Activated CD8-positive, alpha-beta T cell treated with anti-CD3 and anti-CD28 coated beads for 36 hours (primary cell): ENCODE measurements at regions not wholly inside any gene's neighbourhood (a gene's known extent, or its start where the extent isn't known, plus 50 kb on each side); places are given as distances from the start of the nearest gene placed in this dataset.

Experiments
- ATAC-seq: fragments of 200-7000 bp; cut with Tn5 transposase; one replicate; pipeline ENCODE4 v1.10.0; 2021; ENCODE audit warnings: mild to moderate bottlenecking, moderate library complexity
- CTCF ChIA-PET: fragments of 350-600 bp; sonication (Branson Sonifier 250); formaldehyde crosslinking; loops from one replicate; lab custom pipeline; 2021; ENCODE audit warnings: antibody characterized with exemption; lab: Charles Lee
- POLR2A ChIA-PET: fragments of 350-600 bp; sonication (Branson Sonifier 250); formaldehyde crosslinking; loops from one replicate; lab custom pipeline; 2021; ENCODE audit warnings: antibody characterized with exemption; lab: Charles Lee
- DNase-seq: peaks from one replicate; pipeline ENCODE4 v3.0.0-alpha.2; 2020
- H3K27ac Mint-ChIP-seq: one replicate; pipeline ENCODE4 v1.8.0; 2021; ENCODE audit warnings: mild to moderate bottlenecking, mixed read lengths
- H3K27me3 Mint-ChIP-seq: one replicate; pipeline ENCODE4 v1.8.0; 2021; ENCODE audit warnings: mixed read lengths
- H3K36me3 Mint-ChIP-seq: one replicate; pipeline ENCODE4 v1.8.0; 2021; ENCODE audit warnings: low read depth, mixed read lengths
- H3K4me1 Mint-ChIP-seq: one replicate; pipeline ENCODE4 v1.8.0; 2021; ENCODE audit warnings: low read depth, mixed read lengths
- H3K4me3 Mint-ChIP-seq: one replicate; pipeline ENCODE4 v1.8.0; 2021; ENCODE audit warnings: mild to moderate bottlenecking, moderate library complexity, mixed read lengths
- H3K9me3 Mint-ChIP-seq: one replicate; pipeline ENCODE4 v1.8.0; 2021; ENCODE audit warnings: mixed read lengths
- intact Hi-C: fragments of 100-400 bp; cut with micrococcal nuclease; formaldehyde crosslinking; loops from one replicate; pipeline ENCODE4 v1.10.0; 2022
- TF ChIP-seq, protein P1 (sequence below): fragments of 200-600 bp; IDR thresholded peaks from one replicate; pipeline ENCODE4 v1.8.0; 2022; ENCODE audit warnings: antibody characterized with exemption, mild to moderate bottlenecking

DNA sequence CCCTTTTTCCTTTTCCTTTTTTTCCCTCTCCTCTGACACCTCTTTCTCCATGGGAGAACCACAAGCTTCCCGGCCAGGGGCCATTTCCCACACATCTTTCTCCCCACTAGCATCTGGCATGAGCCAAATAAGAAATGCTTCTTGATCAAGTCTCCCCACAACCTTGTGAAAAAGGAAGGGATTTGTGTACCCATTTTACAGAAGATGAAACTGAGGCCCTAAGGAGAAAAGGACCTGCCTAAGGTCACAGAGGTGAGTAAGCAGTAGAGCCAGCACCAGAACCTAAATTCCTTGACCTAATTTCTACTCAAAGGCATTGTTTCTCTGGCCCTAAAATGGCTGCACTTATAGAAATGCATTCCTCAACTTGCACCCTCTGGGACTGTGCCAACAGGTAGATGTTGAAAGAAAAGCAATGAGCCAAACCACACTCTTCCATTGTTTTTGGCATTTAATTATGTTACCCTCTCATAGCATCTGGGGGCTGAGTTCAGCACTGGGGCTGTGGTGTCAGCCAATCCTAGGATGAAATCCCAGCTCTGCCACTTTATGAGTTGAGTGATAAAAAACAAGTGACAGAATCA is 81.7 kb upstream of the TLE3 start:
- no peaks in the 10 kb centered on the region for H3K36me3 Mint-ChIP-seq
- no peak for DNase-seq
- H3K4me1 Mint-ChIP-seq = peaks cover 3% of the 10 kb centered on the region
- ChIA-PET POLR2A (no interaction called here), CTCF (no interaction called here)
- no peak for ATAC-seq
- peaks cover 4% of the 10 kb centered on the region for H3K27me3 Mint-ChIP-seq
- no peaks in the 10 kb centered on the region for H3K9me3 Mint-ChIP-seq
- no peak overlapping the region for H3K4me3 Mint-ChIP-seq
- TF ChIP-seq, protein P1, sequence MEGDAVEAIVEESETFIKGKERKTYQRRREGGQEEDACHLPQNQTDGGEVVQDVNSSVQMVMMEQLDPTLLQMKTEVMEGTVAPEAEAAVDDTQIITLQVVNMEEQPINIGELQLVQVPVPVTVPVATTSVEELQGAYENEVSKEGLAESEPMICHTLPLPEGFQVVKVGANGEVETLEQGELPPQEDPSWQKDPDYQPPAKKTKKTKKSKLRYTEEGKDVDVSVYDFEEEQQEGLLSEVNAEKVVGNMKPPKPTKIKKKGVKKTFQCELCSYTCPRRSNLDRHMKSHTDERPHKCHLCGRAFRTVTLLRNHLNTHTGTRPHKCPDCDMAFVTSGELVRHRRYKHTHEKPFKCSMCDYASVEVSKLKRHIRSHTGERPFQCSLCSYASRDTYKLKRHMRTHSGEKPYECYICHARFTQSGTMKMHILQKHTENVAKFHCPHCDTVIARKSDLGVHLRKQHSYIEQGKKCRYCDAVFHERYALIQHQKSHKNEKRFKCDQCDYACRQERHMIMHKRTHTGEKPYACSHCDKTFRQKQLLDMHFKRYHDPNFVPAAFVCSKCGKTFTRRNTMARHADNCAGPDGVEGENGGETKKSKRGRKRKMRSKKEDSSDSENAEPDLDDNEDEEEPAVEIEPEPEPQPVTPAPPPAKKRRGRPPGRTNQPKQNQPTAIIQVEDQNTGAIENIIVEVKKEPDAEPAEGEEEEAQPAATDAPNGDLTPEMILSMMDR = no peak
- no peak overlapping the region for H3K27ac Mint-ChIP-seq
- intact Hi-C loops = no loop called here

DNA sequence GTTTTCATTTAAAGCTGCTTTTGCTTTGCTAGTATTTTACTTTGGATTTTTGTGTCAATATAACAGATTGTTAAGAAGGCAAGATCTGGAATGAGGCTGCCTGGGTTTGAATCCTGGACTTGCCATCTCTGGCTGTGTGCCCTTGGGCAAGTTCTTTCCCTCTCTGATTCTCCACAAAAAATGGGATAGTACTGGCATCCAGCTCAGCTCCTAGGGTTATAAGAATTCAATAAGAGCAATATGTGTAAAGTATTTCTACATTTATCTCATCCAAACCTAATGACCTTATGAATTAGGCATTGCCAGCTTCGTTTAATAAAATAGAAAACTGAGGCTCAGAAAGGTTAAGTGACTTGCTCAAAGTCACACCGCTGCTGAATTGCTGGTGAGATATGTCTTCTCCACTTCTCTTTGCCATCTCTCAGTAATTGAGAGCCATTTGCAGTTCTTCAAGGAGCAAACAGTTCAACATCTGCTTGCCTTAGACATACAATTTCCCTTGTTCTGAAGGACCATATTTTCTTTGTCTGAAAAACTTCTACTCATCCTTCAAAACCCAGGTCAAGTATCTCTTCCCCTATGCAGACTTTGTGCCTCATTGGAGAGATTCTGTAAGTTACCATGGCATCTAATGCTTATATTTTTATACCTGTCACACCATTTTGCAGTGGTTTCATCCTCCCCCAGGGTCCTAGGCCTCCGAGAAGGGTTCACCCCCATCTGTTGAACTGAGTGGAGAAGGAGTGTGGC is 80.8 kb upstream of the TLE3 start:
- TF ChIP-seq, protein P1 = no peak
- H3K27me3 Mint-ChIP-seq = peaks cover 4% of the 10 kb centered on the region
- H3K9me3 Mint-ChIP-seq = no peaks in the 10 kb centered on the region
- POLR2A ChIA-PET = no interaction called here
- DNase-seq (no peak), ATAC-seq (no peak)
- CTCF ChIA-PET = no interaction called here
- intact Hi-C loops = no loop called here
- H3K36me3 Mint-ChIP-seq = no peaks in the 10 kb centered on the region
- no peak overlapping the region for H3K4me3 Mint-ChIP-seq
- no peak overlapping the region for H3K27ac Mint-ChIP-seq
- H3K4me1 Mint-ChIP-seq = peaks cover 3% of the 10 kb centered on the region

DNA sequence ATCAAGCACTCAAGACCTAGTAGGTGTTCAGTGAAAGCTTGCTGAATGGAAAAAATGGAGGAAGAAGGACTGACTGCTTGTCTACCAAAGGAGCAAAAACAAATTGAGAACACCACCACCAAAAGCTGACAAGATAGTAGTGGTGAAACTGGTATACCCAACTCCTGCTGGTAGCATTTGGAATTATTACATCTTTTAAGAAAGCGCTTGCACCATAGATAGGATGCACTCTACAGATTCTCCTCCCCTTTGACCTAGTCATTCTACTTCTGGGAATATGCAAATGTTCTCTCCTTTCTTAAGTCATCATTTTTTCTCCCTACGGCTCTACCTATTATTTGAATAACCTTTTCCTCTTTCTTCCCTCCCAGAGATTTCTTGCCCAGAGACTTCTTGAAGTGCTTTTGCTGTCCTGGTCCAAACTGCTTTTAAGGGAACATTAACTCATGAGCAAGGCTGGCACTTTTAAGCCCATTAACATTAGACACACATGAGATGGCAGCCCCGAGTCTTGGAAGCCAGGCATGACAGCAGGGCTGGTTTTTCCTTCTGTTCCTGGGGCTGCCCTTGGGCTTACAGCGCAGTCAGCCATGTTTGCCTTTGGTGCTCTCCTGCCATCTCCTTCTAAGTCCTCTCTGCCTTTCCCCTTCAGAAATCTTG is 75.0 kb upstream of the TLE3 start:
- ATAC-seq = no peak
- Mint-ChIP-seq H3K27ac (no peak overlapping the region), H3K4me3 (no peak overlapping the region), H3K9me3 (no peaks in the 10 kb centered on the region), H3K4me1 (no peaks in the 10 kb centered on the region), H3K36me3 (no peaks in the 10 kb centered on the region), H3K27me3 (no peaks in the 10 kb centered on the region)
- TF ChIP-seq, protein P1 = no peak
- ChIA-PET POLR2A (no interaction called here), CTCF (interaction anchor here (1.6 kb wide), 1 partner anchor 15 kb away, joined by 3 read pairs; no protein-coding TSS in a partner anchor)
- no peak for DNase-seq
- intact Hi-C loops = no loop called here

DNA sequence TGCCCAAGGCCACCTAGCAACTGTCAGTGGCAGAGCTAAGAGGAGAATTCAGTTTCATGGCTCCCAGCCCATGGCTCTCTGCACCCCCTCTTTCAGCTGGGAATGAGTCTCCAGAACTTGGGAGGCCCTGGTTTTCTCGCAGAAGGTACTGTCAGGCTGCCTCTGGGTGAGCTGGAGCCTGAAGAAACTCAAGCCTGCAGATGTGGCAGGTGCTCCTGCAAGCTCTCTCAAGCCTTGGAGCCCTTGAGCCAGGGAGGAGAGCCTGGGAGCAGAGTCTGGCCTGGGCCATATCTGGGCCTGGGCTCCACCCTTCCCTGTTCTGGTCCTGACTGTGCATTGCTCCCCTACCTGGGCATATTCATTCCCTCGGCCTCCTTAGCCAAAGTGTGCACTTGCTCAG is 74.4 kb upstream of the TLE3 start:
- ATAC-seq (no peak), DNase-seq (no peak)
- TF ChIP-seq, protein P1 = no peak
- ChIA-PET POLR2A (no interaction called here), CTCF (interaction anchor here (1.6 kb wide), 1 partner anchor 15 kb away, joined by 3 read pairs; no protein-coding TSS in a partner anchor)
- intact Hi-C loops = no loop called here
- no peaks in the 10 kb centered on the region for H3K4me1 Mint-ChIP-seq
- H3K36me3 Mint-ChIP-seq = no peaks in the 10 kb centered on the region
- H3K9me3 Mint-ChIP-seq = no peaks in the 10 kb centered on the region
- no peaks in the 10 kb centered on the region for H3K27me3 Mint-ChIP-seq
- no peak overlapping the region for H3K4me3 Mint-ChIP-seq
- H3K27ac Mint-ChIP-seq = no peak overlapping the region
